GM19239 (cell line): ENCODE measurements at regions not wholly inside any gene's neighbourhood (a gene's known extent, or its start where the extent isn't known, plus 50 kb on each side); places are given as distances from the start of the nearest gene placed in this dataset.

Experiments used
- DNase-seq: peaks from one replicate; pipeline ENCODE4 v3.0.0; 2011; ENCODE audit warnings: low spot score; ENCODE audit not compliant: insufficient read length
- FAIRE-seq: peaks from 2 replicates; lab custom pipeline; 2011; peaks lifted over from hg19 to GRCh38; lab: Jason Lieb, UNC

DNA sequence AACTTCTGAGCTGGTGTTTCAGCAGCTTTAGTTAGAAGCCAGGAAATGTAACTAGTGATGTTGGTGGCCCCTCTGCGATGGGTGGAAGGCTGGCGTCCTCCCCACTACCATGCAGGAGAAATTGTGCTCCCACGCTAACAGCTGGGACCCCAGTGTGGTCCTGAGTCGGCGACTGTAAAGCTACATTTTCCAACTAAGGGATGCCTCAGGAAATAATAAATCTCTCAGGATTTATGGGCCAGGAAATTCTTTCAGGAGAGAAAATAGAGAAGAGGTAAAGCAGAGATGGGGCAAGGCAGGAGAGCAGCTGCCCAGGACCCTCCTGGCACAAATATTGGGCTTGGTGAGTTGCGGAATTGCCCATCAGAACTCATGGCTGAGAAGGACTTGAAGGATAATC lies 186.9 kb downstream of the OPA1 start:
- no peak for DNase-seq
- no peak for FAIRE-seq

DNA sequence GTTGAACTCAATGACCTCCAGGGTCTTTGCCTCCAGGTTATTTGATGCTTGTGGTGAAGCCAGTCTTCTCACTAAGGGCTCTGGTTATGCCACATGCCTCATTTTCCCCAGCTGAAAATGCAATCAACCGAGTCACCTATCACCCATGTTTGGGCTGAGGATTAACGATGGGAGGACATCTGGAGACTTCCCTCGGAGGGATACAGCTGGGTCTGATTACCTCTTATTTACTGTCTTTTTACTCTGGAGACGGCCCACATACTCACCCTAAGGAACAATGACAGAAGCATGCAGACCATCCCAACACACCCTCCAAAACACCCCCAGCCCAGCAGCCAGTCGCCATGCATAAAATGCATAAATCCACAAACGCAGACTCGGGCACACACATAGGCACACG lies 187.4 kb downstream of the OPA1 start:
- FAIRE-seq, result no peak
- no peak for DNase-seq

DNA sequence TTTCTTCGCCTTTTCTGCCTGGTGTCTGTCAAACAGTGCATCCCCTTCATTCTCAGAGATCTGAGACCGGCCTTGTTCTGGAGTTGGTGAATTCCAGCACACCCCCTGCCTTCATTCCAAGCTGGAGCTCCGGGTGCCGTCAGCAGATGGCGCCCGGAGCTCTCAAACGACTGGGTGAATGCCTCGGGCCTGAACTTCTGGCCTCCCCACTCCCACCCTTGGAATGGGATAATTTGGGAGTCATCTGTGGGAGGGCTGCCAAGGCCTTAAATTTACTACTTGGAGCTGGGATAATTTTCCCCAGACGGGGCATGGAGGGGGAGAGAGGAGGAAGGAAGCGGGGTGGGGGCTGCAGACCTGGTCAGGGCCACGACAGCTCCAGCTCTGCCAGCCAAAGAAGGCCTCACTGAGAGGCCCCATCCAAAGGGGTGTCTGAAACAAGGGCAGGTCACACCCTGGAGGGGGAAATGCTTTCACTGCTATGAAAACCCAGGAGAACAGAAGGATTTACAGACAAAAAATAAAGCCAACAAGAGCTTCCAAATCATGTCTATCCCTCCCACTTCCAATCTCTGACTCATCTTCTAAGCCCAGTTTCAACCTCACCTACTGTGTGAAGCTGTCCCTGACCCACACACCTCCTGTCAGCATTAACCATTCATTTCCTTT lies 187.9 kb downstream of the OPA1 start:
- FAIRE-seq (no peak), DNase-seq (peak; percentile 28)

- FAIRE-seq (no peak), DNase-seq (no peak)
Observed at GRCh38 chr3:193782276-193782647, 189.3 kb downstream of the OPA1 start.

DNA sequence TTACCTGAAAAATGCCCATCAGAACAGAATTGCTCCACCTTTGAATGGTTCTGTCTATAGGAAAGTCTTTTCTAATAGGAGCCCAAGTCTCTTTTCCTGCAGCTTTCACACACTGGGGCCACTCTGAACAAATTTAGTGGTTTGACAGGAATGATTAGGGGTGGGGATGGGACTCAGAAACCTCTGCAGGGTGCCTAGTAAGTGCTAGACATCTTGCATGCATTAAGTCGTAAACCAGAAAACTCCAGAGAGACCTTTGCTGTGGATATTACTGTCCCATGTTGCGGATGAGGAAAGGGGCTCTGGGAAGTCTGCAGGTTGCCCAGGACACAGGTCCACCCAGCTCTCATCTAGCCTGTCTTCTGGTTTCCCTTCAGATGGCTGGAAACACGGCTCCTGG lies 189.7 kb downstream of the OPA1 start:
- FAIRE-seq (no peak), DNase-seq (no peak)

- DNase-seq (no peak), FAIRE-seq (no peak)
Observed at GRCh38 chr3:193783166-193783896, 190.3 kb downstream of the OPA1 start.

- DNase-seq (no peak), FAIRE-seq (no peak)
Observed at GRCh38 chr3:193784822-193785221, 191.8 kb downstream of the OPA1 start.

DNA sequence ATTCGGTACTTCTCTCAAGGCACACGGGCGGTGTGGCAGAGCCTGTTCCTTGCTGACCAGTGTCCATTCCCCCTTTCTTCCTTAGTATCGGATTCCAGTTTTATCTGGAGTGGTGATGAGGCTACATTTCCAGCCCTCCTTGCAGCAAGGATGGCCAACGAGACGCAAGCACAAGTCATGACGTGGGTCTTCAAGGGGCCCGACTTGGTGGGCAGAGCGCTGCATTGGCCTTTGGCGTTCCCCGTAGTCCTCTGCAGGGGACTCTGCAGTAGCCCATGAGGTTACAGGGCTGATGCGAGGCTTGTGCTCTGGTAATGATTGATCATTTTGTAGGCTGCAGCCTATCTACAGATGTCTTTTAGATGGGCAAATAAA lies 194.5 kb downstream of the OPA1 start:
- FAIRE-seq (no peak), DNase-seq (no peak)

DNA sequence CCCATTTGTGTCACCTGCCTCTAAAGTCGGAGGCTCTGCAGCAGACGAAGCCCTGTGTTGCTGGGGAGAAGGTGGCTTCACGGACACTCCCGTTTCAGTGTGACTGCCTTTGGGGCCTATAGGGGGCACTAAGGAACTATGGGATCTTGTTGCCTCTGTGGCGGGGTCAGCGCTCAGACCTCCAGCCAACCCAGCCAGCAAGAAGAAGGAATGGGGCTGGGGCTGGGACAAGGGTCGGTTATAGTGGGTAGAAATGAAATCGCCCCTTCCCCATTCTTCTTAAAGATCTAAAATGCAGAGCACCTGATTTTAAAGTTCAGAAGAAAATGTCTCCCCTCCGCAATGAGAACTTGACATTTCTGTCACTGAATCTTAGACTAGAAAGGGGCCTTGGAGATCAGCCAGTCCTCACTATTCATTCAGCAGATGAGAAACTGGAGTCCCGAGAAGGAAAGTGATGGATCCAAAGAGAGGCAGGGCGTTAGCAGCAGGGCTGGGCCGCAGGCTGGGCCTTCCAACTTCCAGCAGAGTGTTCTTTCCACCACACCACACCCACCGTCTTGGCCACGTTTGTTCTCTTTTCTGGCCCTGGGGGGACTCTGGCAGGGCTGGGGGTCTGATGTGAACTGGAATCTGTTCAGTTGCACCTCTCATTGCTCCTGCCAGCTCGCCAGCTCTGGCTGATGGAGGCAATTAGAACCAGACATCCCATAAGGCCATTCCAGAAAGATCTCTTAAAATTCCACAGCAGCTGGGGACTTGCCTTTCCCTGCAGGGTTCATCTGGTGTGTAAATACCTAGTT lies 195.4 kb downstream of the OPA1 start:
- peak; percentile 70 for DNase-seq
- FAIRE-seq, result peak; percentile 23

DNA sequence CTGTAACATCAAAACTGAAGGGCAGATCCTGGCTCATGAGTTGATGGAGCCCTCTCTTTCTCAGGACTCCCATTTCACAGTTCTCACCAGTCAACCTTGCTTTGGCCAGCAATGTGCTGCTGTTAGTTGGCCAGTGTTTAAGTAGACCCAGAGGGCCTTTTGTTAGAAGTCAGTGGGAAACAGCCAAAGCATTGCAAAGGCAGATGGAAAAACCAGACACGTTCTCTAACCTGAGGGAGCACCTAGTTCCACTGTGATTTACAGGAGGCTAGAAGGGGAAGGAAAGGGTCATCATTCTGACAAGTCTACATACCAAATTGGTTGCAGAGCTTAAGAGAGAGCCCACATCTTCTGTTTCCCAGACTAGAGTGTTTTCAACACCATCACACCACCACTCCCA lies 196.4 kb downstream of the OPA1 start:
- DNase-seq, result no peak
- FAIRE-seq, result no peak

DNA sequence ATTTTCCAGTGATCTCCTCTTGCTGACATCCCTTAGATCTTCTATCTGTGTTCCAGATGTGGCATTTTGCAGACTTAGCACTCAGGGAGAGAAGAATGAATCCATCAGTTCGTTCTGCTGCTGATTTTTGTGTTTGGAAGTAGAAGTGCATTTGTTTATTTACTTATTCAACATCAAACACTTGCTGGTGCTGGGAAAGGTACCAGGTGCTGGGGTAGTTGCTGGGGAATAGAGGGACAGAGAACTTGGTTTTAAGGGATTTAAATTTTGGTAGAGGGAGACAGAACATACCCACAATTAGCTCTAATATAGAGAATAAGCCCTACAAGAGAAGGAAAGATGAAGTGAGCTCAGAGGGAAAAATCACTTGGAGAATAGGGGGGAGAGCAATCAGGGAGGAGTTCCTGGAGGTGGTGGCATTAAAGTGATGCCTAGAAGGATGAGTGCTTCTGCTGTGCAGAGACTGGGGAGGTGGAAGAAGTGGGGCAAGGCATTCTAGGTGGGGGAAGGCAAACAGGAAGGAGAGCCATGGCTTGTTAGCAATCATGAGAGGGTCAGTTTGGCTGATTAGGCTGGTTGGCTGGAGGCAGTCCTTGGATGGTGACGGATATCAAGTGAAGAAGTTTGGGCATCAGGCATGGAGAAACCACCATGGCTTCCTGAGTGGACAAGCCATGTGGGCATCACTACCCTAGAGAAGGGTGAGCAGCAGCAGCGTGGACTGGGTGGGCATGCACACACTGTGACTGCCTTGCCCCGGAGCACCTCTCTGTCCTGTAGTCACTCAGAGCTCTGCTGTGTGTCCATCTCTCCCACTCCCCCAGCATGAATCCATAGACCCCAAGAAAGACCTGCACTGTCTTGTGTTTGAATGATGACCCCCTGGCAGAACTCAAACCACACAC lies 197.3 kb downstream of the OPA1 start:
- FAIRE-seq (no peak), DNase-seq (no peak)

- FAIRE-seq, result no peak
- DNase-seq, result no peak
Observed at GRCh38 chr3:193791041-193792032, 198.3 kb downstream of the OPA1 start.

GRCh38 chr3:193793123-193793522 lies 200.1 kb downstream of the OPA1 start:
- FAIRE-seq (no peak), DNase-seq (no peak)

DNA sequence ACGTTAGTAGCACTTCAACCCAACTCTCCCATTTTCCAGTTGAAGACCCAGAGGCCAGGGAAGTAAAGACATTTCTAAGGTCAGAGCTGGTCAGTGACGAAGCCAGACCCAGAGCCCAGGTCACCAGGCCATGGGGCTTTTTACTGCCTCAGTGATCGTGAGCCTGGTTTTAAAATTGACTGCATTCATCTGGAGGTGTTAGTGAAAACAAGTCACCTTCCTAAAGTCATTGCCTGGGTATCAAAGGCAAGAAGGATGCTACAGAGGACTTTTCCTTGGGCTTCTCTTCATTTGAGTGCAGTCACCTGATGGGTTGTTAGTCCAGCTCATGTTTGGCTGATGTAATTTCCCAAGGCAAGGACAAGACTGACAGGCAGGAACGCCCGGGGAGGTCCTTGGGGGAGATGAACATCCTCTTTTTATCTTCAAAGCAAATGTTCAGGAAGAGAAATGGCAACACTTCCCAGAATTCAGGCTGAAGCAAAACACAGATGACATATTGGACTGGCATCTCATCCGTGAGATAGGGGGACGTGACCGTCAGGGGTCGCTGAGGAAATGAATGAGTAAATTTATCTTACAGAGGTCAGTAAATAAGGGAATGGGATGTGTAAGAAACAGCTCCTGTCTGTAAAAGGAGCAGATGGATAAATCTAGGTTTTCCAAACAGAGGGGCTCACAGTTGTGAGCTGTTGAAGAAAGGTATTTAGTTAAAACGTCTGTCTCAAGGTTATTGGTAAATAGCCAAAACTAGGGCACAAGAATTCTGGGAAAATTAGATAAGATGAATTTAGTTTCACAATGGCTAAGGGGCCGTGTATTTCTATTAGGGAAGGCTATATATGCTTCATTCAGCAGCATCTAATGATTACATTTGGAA lies 201.2 kb downstream of the OPA1 start:
- DNase-seq, result no peak
- FAIRE-seq, result no peak

DNA sequence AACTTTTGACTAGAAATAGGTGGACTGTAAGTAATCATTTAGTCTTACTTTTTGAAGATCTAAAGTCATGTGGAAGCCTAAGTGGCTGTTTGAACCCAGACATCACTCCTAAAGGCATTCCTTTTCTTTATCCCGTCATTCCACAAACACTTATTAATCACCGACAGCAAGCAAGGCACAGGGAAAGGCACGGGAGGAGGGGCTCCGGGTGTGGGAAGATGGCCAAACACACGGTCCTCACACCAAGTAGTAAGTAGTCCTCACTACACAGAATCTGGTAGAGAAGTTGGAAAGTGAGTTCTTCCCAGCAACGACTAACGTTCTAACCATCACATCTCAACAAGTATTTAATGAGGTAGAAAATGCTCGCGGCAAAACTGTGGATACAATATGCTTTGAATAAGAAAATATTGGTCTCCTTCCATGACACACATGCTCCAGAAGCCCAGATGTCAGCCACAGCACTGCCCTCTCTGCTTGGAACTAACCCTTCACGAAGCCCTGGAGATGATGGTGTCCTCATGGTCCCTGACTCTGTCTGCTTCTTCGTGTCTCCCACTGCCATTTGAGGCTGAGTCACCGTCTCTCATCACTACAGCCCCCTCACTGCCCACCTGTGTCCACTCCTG lies 202.2 kb downstream of the OPA1 start:
- FAIRE-seq (no peak), DNase-seq (no peak)

- FAIRE-seq (no peak), DNase-seq (no peak)
Observed at GRCh38 chr3:193796089-193796488, 203.1 kb downstream of the OPA1 start.

- FAIRE-seq (no peak), DNase-seq (no peak)
Observed at GRCh38 chr3:193797566-193797965, 204.6 kb downstream of the OPA1 start.

- FAIRE-seq, result no peak
- DNase-seq, result no peak
Observed at GRCh38 chr3:193798051-193798450, 205.0 kb downstream of the OPA1 start.
